GM23248 (cell line): ENCODE measurements at regions not wholly inside any gene's neighbourhood (a gene's known extent, or its start where the extent isn't known, plus 50 kb on each side); places are given as distances from the start of the nearest gene placed in this dataset.

Experiments used
- DNase-seq: peaks from one replicate; pipeline ENCODE4 v3.0.0-alpha.2; 2015
- H2AFZ ChIP-seq: fragments of 200-600 bp; sonication (generic); 2 replicates; pipeline ENCODE4 v1.6.1; 2016; ENCODE audit warnings: antibody characterized with exemption
- H3F3A ChIP-seq: fragments of 200-600 bp; sonication (generic); 2 replicates; pipeline ENCODE4 v1.6.1; 2016; ENCODE audit warnings: mild to moderate bottlenecking, antibody characterized with exemption, mixed run types; ENCODE audit not compliant: insufficient read depth
- H3K27ac ChIP-seq: fragments of 200-600 bp; sonication (generic); 2 replicates; pipeline ENCODE4 v1.5.1; 2016; ENCODE audit warnings: mild to moderate bottlenecking
- H3K27me3 ChIP-seq: fragments of 200-600 bp; sonication (generic); replicated peaks from 2 replicates; pipeline ENCODE4 v1.6.1; 2016; ENCODE audit warnings: mild to moderate bottlenecking; ENCODE audit not compliant: insufficient read depth
- H3K36me3 ChIP-seq: fragments of 200-600 bp; sonication (generic); 2 replicates; pipeline ENCODE4 v1.6.1; 2016; ENCODE audit warnings: low read depth, mild to moderate bottlenecking
- H3K4me1 ChIP-seq: fragments of 200-600 bp; sonication (generic); 2 replicates; pipeline ENCODE4 v1.6.1; 2016; ENCODE audit warnings: mild to moderate bottlenecking; ENCODE audit not compliant: insufficient read depth
- H3K4me2 ChIP-seq: fragments of 200-600 bp; sonication (generic); one replicate; pipeline ENCODE4 v1.6.1; 2016; ENCODE audit warnings: mild to moderate bottlenecking; ENCODE audit not compliant: unreplicated experiment
- H3K4me3 ChIP-seq: fragments of 200-600 bp; sonication (generic); 2 replicates; pipeline ENCODE4 v1.5.1; 2016; ENCODE audit warnings: mild to moderate bottlenecking
- H3K79me2 ChIP-seq: fragments of 200-600 bp; sonication (generic); 2 replicates; pipeline ENCODE4 v1.6.1; 2016; ENCODE audit warnings: mild to moderate bottlenecking; ENCODE audit not compliant: insufficient read depth
- H3K9ac ChIP-seq: fragments of 200-600 bp; sonication (generic); 2 replicates; pipeline ENCODE4 v1.6.1; 2016; ENCODE audit warnings: mild to moderate bottlenecking
- H3K9me2 ChIP-seq: fragments of 200-600 bp; sonication (generic); 2 replicates; pipeline ENCODE4 v1.6.1; 2016; ENCODE audit warnings: mixed run types, mild to moderate bottlenecking, moderate library complexity; ENCODE audit not compliant: insufficient read depth
- H3K9me3 ChIP-seq: fragments of 200-600 bp; sonication (generic); one replicate; pipeline ENCODE4 v1.6.1; 2017; ENCODE audit warnings: low read depth
- H4K20me1 ChIP-seq: fragments of 200-600 bp; sonication (generic); 2 replicates; pipeline ENCODE4 v1.6.0; 2016; ENCODE audit not compliant: insufficient read depth
- EZH2 ChIP-seq: fragments of 200-600 bp; sonication (generic); IDR thresholded peaks from 2 replicates; pipeline ENCODE4 v1.6.1; 2018; ENCODE audit warnings: antibody characterized with exemption, mild to moderate bottlenecking; ENCODE audit not compliant: insufficient read depth, poor library complexity, severe bottlenecking
- EZH2phosphoT487 ChIP-seq: fragments of 200-600 bp; sonication (generic); IDR thresholded peaks from 2 replicates; pipeline ENCODE4 v1.6.1; 2018; ENCODE audit warnings: antibody characterized with exemption, moderate library complexity, mild to moderate bottlenecking, low read depth; ENCODE audit not compliant: insufficient read depth
- WGBS, 2 experiments: methylation state at CpG; one replicate each; pipeline ENCODE4 v1.1.6; 2015 to 2017; ENCODE audit warnings: low lambda C conversion rate in 2 of 2, low coverage in 1 of 2; ENCODE audit errors: missing lambda C conversion rate in 2 of 2; 5-methylcytosine and 5-hydroxymethylcytosine counted together
- in situ Hi-C: fragments of 300-500 bp; cut with MboI; formaldehyde crosslinking; loops from 2 replicates; pipeline ENCODE4 v1.15.0; 2020

GRCh38 chr6:133772567-133772966 is 116.3 kb upstream of the TCF21 start:
- Histone ChIP-seq H3K36me3 (no peaks in the 10 kb centered on the region), H3K9me3 (no peaks in the 10 kb centered on the region), H4K20me1 (no peaks in the 10 kb centered on the region), H3K79me2 (no peaks in the 10 kb centered on the region), H3K4me1 (peaks cover 21% of the 10 kb centered on the region), H3K4me3 (no peak overlapping the region), H3K9ac (no peak overlapping the region), H2AFZ (no peak overlapping the region), H3K4me2 (no peak overlapping the region), H3F3A (peaks cover 14% of the 10 kb centered on the region; the same call in 1 of the 2 replicates), H3K27ac (no peak overlapping the region), H3K9me2 (no peaks in the 10 kb centered on the region), H3K27me3 (no peaks in the 10 kb centered on the region)
- TF ChIP-seq EZH2phosphoT487 (no peak), EZH2 (no peak)
- no peak for DNase-seq
- in situ Hi-C loops, result no loop called here

- 79 to 86% methylated on average over 2 of the region's 2 CpGs for WGBS, 2 experiments
- peak overlapping the region; percentile 75 for H3K27ac ChIP-seq
These were observed 115.1 kb upstream of the TCF21 start for GRCh38 chr6:133773776-133774175.

GRCh38 chr6:133774356-133774755 is 114.6 kb upstream of the TCF21 start:
- H3K4me3 ChIP-seq, result no peak overlapping the region
- H3F3A ChIP-seq, result peaks cover 19% of the 10 kb centered on the region; the same call in 1 of the 2 replicates
- no peaks in the 10 kb centered on the region for H3K79me2 ChIP-seq
- H2AFZ ChIP-seq, result peak overlapping the region; percentile 98
- TF ChIP-seq EZH2phosphoT487, result no peak
- no peak for TF ChIP-seq EZH2
- H3K27me3 ChIP-seq, result no peaks in the 10 kb centered on the region
- no peaks in the 10 kb centered on the region for H4K20me1 ChIP-seq
- H3K9ac ChIP-seq, result no peak overlapping the region
- peaks cover 30% of the 10 kb centered on the region for H3K4me1 ChIP-seq
- H3K4me2 ChIP-seq, result no peak overlapping the region
- H3K9me3 ChIP-seq, result no peaks in the 10 kb centered on the region
- no peaks in the 10 kb centered on the region for H3K36me3 ChIP-seq
- H3K27ac ChIP-seq, result peak overlapping the region; percentile 75
- peak; percentile 85 for DNase-seq
- in situ Hi-C loops, result no loop called here
- H3K9me2 ChIP-seq, result no peaks in the 10 kb centered on the region
- WGBS, 2 experiments, result 48 to 59% methylated on average over 2 of the region's 2 CpGs

More at GRCh38 chr6:133773776-133774175, 115.1 kb upstream of the TCF21 start:
- no peak for DNase-seq
- peak overlapping the region; percentile 98 for H2AFZ ChIP-seq
- no peaks in the 10 kb centered on the region for H3K79me2 ChIP-seq
- no peaks in the 10 kb centered on the region for H4K20me1 ChIP-seq
- no peak overlapping the region for H3K9ac ChIP-seq
- no peaks in the 10 kb centered on the region for H3K9me2 ChIP-seq
- no peak overlapping the region for H3K4me2 ChIP-seq
- H3K36me3 ChIP-seq, result no peaks in the 10 kb centered on the region
- H3K4me3 ChIP-seq, result no peak overlapping the region
- in situ Hi-C loops, result no loop called here
- no peak for TF ChIP-seq EZH2
- TF ChIP-seq EZH2phosphoT487, result no peak
- H3K27me3 ChIP-seq, result no peaks in the 10 kb centered on the region
- peaks cover 16% of the 10 kb centered on the region; the same call in 1 of the 2 replicates for H3F3A ChIP-seq
- no peaks in the 10 kb centered on the region for H3K9me3 ChIP-seq
- H3K4me1 ChIP-seq, result peaks cover 24% of the 10 kb centered on the region

GRCh38 chr6:133778414-133779130 is 110.3 kb upstream of the TCF21 start:
- no peaks in the 10 kb centered on the region for H3K9me3 ChIP-seq
- WGBS, 2 experiments, result 21 to 35% methylated on average over 2 of the region's 2 CpGs
- H3K27ac ChIP-seq, result peak overlapping the region; percentile 46
- no peaks in the 10 kb centered on the region for H3K79me2 ChIP-seq
- H4K20me1 ChIP-seq, result no peaks in the 10 kb centered on the region
- no peaks in the 10 kb centered on the region; the same call in 1 of the 2 replicates for H3K9me2 ChIP-seq
- H3F3A ChIP-seq, result peaks cover 27% of the 10 kb centered on the region
- no peaks in the 10 kb centered on the region for H3K27me3 ChIP-seq
- no peak overlapping the region for H3K9ac ChIP-seq
- in situ Hi-C loops, result no loop called here
- 0 out of 2 replicates have a peak overlapping the region, but pooled peaks have one; percentile 4 for H2AFZ ChIP-seq
- TF ChIP-seq EZH2phosphoT487, result no peak
- no peak for TF ChIP-seq EZH2
- peak; percentile 93 for DNase-seq
- H3K4me3 ChIP-seq, result no peak overlapping the region
- no peaks in the 10 kb centered on the region for H3K36me3 ChIP-seq
- H3K4me1 ChIP-seq, result peaks cover 36% of the 10 kb centered on the region
- H3K4me2 ChIP-seq, result peak overlapping the region; percentile 37
